Endothelial cell of umbilical vein (primary cell): ENCODE measurements at regions not wholly inside any gene's neighbourhood (a gene's known extent, or its start where the extent isn't known, plus 50 kb on each side); places are given as distances from the start of the nearest gene placed in this dataset.

Experiments used
- BruUV-seq: library from RNA; stranded (reverse); fragments of 400-500 nt; replicated peaks from 2 replicates; lab custom pipeline; 2021; lab: Mats Ljungman, UMichigan
- CTCF ChIA-PET: fragments of 300-600, 350-600 bp; sonication (Branson Sonifier 250); formaldehyde crosslinking; loops from one replicate; lab custom pipeline; 2021; ENCODE audit warnings: antibody characterized with exemption, inconsistent platforms; lab: Charles Lee
- POLR2A ChIA-PET: fragments of 300-600, 350-600 bp; sonication (Branson Sonifier 250); formaldehyde crosslinking; loops from one replicate; lab custom pipeline; 2021; ENCODE audit warnings: antibody characterized with exemption, inconsistent platforms; lab: Charles Lee
- DNase-seq: peaks from one replicate; pipeline ENCODE4 v3.0.0-alpha.2; 2011; ENCODE audit warnings: low read depth, low spot score
- FAIRE-seq: peaks from 2 replicates; lab custom pipeline; 2011; peaks lifted over from hg19 to GRCh38; lab: Jason Lieb, UNC
- H2AFZ ChIP-seq: 2 replicates; pipeline ENCODE4 v1.6.0; 2012; ENCODE audit warnings: low read depth, low read length, control low read depth, inconsistent platforms
- H3K27ac ChIP-seq: 2 replicates; pipeline ENCODE4 v1.5.1; 2011; ENCODE audit warnings: low read depth, mild to moderate bottlenecking, control low read depth, low read length, moderate library complexity; ENCODE audit not compliant: insufficient read depth
- H3K27me3 ChIP-seq, 2 experiments: 2 replicates each; pipeline versions ENCODE4 v1.6.0 to v1.6.1; 2011; ENCODE audit warnings: low read length in 2 of 2, mixed read lengths in 1 of 2; ENCODE audit not compliant: control insufficient read depth in 2 of 2, insufficient read depth in 2 of 2
- H3K36me3 ChIP-seq, 2 experiments: 2 replicates in 1 of 2; 3 replicates in 1 of 2; pipeline ENCODE4 v1.5.1; 2011; ENCODE audit warnings: low read length in 2 of 2, mild to moderate bottlenecking in 1 of 2, moderate library complexity in 1 of 2; ENCODE audit not compliant: control insufficient read depth in 2 of 2, insufficient read depth in 2 of 2; ENCODE audit errors: extremely low read depth in 1 of 2
- H3K4me1 ChIP-seq: 3 replicates; pipeline ENCODE4 v1.5.1; 2011; ENCODE audit warnings: mild to moderate bottlenecking, low read length; ENCODE audit not compliant: control insufficient read depth, insufficient read depth; ENCODE audit errors: extremely low read depth
- H3K4me2 ChIP-seq: 2 replicates; pipeline ENCODE4 v1.6.1; 2011; ENCODE audit warnings: low read length, control low read depth, mixed read lengths; ENCODE audit not compliant: insufficient read depth
- H3K4me3 ChIP-seq, 3 experiments: fragments of 200-600 bp in 1 of 3; sonication (generic), shearing (Covaris generic) in 1 of 3; replicated peaks in 1 of 3; 2 replicates each; pipeline ENCODE4 v1.5.1; 2011 to 2016; ENCODE audit warnings: control low read depth in 3 of 3, low read length in 3 of 3, mild to moderate bottlenecking in 2 of 3, inconsistent platforms in 1 of 3, low read depth in 1 of 3, moderate library complexity in 1 of 3; ENCODE audit not compliant: insufficient read depth in 1 of 3
- H3K79me2 ChIP-seq: 2 replicates; pipeline ENCODE4 v1.6.0; 2012; ENCODE audit warnings: low read length, inconsistent platforms; ENCODE audit not compliant: control insufficient read depth, insufficient read depth
- H3K9ac ChIP-seq: replicated peaks from 2 replicates; pipeline ENCODE3; 2011; ENCODE audit warnings: low read length, control low read depth; ENCODE audit not compliant: insufficient read depth; ENCODE audit errors: extremely low read depth
- H3K9me1 ChIP-seq: replicated peaks from 3 replicates; pipeline ENCODE4 v1.6.0; 2011; ENCODE audit warnings: mild to moderate bottlenecking, low read length; ENCODE audit not compliant: control insufficient read depth, insufficient read depth; ENCODE audit errors: extremely low read depth
- H3K9me3 ChIP-seq: replicated peaks from 2 replicates; pipeline ENCODE4 v1.5.1; 2012; ENCODE audit warnings: low read length, inconsistent platforms; ENCODE audit not compliant: control insufficient read depth, insufficient read depth
- H4K20me1 ChIP-seq: replicated peaks from 2 replicates; pipeline ENCODE3; 2011; ENCODE audit warnings: mild to moderate bottlenecking, low read length; ENCODE audit not compliant: control insufficient read depth, insufficient read depth; ENCODE audit errors: extremely low read depth
- EZH2 ChIP-seq: IDR thresholded peaks from 2 replicates; pipeline ENCODE4 v1.6.1; 2012; ENCODE audit warnings: borderline replicate concordance, low read depth, mild to moderate bottlenecking, moderate library complexity, low read length, inconsistent platforms; ENCODE audit not compliant: severe bottlenecking
- FOS ChIP-seq: IDR thresholded peaks from 2 replicates; pipeline ENCODE4 v1.6.1; 2011; ENCODE audit warnings: mild to moderate bottlenecking, low read length, moderate library complexity, borderline replicate concordance; ENCODE audit not compliant: insufficient read depth
- GATA2 ChIP-seq: IDR thresholded peaks from 2 replicates; pipeline ENCODE4 v1.7.0; 2011; ENCODE audit warnings: low read depth, mild to moderate bottlenecking, moderate library complexity, mixed read lengths, low read length; ENCODE audit not compliant: insufficient read length, insufficient read depth
- JUN ChIP-seq: IDR thresholded peaks from 2 replicates; pipeline ENCODE4 v1.6.1; 2011; ENCODE audit warnings: borderline replicate concordance, low read depth; ENCODE audit not compliant: insufficient read length, insufficient read depth
- MYC ChIP-seq: IDR thresholded peaks from one replicate; pipeline ENCODE4 v1.6.1; 2011; ENCODE audit warnings: mild to moderate bottlenecking, low read depth, low read length
- POLR2A ChIP-seq: IDR thresholded peaks from 2 replicates; pipeline ENCODE4 v1.6.1; 2012; ENCODE audit warnings: low read depth, mild to moderate bottlenecking, control low read depth, low read length
- POLR2AphosphoS5 ChIP-seq: IDR thresholded peaks from 2 replicates; pipeline ENCODE4 v1.6.1; 2012; ENCODE audit warnings: low read depth, mild to moderate bottlenecking, control low read depth, low read length, moderate library complexity; ENCODE audit not compliant: insufficient read depth
- dilution Hi-C: fragments of 300-500 bp; cut with MboI; formaldehyde crosslinking; loops from one replicate; pipeline ENCODE4 v1.15.0; 2019; ENCODE audit warnings: low sequenced_read_pairs; ENCODE audit not compliant: extremely low pct_ligation_motif_present
- intact Hi-C: fragments of 100-400 bp; cut with micrococcal nuclease; formaldehyde crosslinking; loops from one replicate; pipeline ENCODE4 v1.10.0; 2022
- TF ChIP-seq, protein P1 (sequence below): IDR thresholded peaks from 2 replicates; pipeline ENCODE4 v1.6.1; 2011; ENCODE audit not compliant: insufficient read depth, insufficient read length
- TF ChIP-seq, protein P2 (sequence below), 2 donors: IDR thresholded peaks; 1 replicate in 1 of 2; 2 replicates in 1 of 2; pipeline ENCODE4 v1.5.1; 2011; ENCODE audit warnings: low read length in 2 of 2, mild to moderate bottlenecking in 2 of 2, moderate library complexity in 2 of 2, control low read depth in 1 of 2, inconsistent platforms in 1 of 2, low read depth in 1 of 2; ENCODE audit not compliant: insufficient read depth in 1 of 2; ENCODE audit errors: extremely low read depth in 1 of 2

DNA sequence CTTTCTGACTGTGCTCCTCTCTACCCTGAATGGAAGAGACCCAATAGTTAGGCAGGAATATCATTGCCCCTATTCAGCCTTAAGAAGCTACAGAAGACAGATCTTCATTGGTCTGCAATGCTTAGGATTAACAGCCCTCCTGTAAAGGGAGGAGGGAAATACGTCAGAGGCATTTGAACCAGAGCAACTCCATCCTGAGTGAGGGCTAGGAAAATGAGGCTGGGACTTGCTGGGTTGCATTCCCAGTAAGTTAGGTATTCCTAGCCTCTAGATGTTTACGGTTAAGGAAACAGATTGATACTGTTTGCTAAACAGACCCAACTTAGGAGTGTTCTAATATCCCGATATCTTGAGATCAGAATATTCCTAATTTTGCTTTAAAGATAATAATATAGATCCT is 63.5 kb downstream of the PCDH18 start:
- no peak for FAIRE-seq
- H3K9me3 ChIP-seq = no peaks in the 10 kb centered on the region
- BruUV-seq = no TSS peak

More for the DNA sequence above, 63.5 kb downstream of the PCDH18 start:
- DNase-seq = no peak
- no peak overlapping the region for H3K4me3 ChIP-seq
- intact Hi-C loops = no loop called here
- no peak overlapping the region for H2AFZ ChIP-seq
- no peak overlapping the region for H3K27ac ChIP-seq
- dilution Hi-C loops = no loop called here
- H3K27me3 ChIP-seq = no peaks in the 10 kb centered on the region
- no peak overlapping the region for H3K9ac ChIP-seq
- H3K4me2 ChIP-seq = no peak overlapping the region
- TF ChIP-seq MYC = no peak
- TF ChIP-seq, protein P1, sequence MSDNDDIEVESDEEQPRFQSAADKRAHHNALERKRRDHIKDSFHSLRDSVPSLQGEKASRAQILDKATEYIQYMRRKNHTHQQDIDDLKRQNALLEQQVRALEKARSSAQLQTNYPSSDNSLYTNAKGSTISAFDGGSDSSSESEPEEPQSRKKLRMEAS = no peak
- TF ChIP-seq JUN = no peak
- no peak for TF ChIP-seq GATA2
- no peak for TF ChIP-seq POLR2A
- TF ChIP-seq, protein P2, sequence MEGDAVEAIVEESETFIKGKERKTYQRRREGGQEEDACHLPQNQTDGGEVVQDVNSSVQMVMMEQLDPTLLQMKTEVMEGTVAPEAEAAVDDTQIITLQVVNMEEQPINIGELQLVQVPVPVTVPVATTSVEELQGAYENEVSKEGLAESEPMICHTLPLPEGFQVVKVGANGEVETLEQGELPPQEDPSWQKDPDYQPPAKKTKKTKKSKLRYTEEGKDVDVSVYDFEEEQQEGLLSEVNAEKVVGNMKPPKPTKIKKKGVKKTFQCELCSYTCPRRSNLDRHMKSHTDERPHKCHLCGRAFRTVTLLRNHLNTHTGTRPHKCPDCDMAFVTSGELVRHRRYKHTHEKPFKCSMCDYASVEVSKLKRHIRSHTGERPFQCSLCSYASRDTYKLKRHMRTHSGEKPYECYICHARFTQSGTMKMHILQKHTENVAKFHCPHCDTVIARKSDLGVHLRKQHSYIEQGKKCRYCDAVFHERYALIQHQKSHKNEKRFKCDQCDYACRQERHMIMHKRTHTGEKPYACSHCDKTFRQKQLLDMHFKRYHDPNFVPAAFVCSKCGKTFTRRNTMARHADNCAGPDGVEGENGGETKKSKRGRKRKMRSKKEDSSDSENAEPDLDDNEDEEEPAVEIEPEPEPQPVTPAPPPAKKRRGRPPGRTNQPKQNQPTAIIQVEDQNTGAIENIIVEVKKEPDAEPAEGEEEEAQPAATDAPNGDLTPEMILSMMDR (IDR thresholded peaks at IDR 0.05; ENCODE audit: extremely low read depth in 1 of 2, insufficient read depth in 1 of 2, low read depth in 1 of 2, low read length in 2 of 2) = no peak
- no peak for TF ChIP-seq FOS
- TF ChIP-seq POLR2AphosphoS5 = no peak
- no peak for TF ChIP-seq EZH2
- H3K9me1 ChIP-seq = no peaks in the 10 kb centered on the region
- no peaks in the 10 kb centered on the region for H3K36me3 ChIP-seq
- ChIA-PET POLR2A (no interaction called here), CTCF (no interaction called here)
- no peaks in the 10 kb centered on the region for H3K4me1 ChIP-seq
- H4K20me1 ChIP-seq = no peaks in the 10 kb centered on the region
- H3K79me2 ChIP-seq = no peaks in the 10 kb centered on the region
